ENCODE measurements at regions not wholly inside any gene's neighbourhood (a gene's known extent, or its start where the extent isn't known, plus 50 kb on each side); places are given as distances from the start of the nearest gene placed in this dataset.

- intact Hi-C loops (cut with DNase I), result no loop called here
- Histone ChIP-seq H3K4me3 (no peak overlapping the region), H3K4me1 (no peaks in the 10 kb centered on the region), H3K27me3 (no peaks in the 10 kb centered on the region), H3K36me3 (no peaks in the 10 kb centered on the region), H3K27ac (no peak overlapping the region), H3K9me3 (no peaks in the 10 kb centered on the region)
- 74 to 78% (median 75%) methylated on average over 5 of the region's 5 CpGs for WGBS, 4 donors
- TF ChIP-seq POLR2A (IDR thresholded peaks at IDR 0.05), result no peak
- TF ChIP-seq CTCF (IDR thresholded peaks at IDR 0.05), result no peak
- no peak for DNase-seq
- peak in 1 of 4 donors; percentile 52 for ATAC-seq
Measured at GRCh38 chr5:72569408-72569944, 62.3 kb upstream of the ZNF366 start.

- Histone ChIP-seq H3K4me3 (no peak overlapping the region), H3K27ac (no peak overlapping the region), H3K4me1 (no peaks in the 10 kb centered on the region), H3K9me3 (no peaks in the 10 kb centered on the region), H3K27me3 (no peaks in the 10 kb centered on the region), H3K36me3 (no peaks in the 10 kb centered on the region)
- TF ChIP-seq CTCF (IDR thresholded peaks at IDR 0.05), result no peak
- TF ChIP-seq POLR2A (IDR thresholded peaks at IDR 0.05), result no peak
- ATAC-seq (no peak), DNase-seq (no peak)
- WGBS, 4 donors, result 92 to 100% (median 95%) methylated on average over 1 of the region's 1 CpG
- intact Hi-C loops (cut with DNase I), result no loop called here
Measured at GRCh38 chr5:72566746-72567145, 59.5 kb upstream of the ZNF366 start.

GRCh38 chr5:72565513-72566289 is 58.5 kb upstream of the ZNF366 start:
- no peak overlapping the region for H3K4me3 ChIP-seq
- intact Hi-C loops (cut with DNase I), result no loop called here
- DNase-seq, result no peak
- H3K36me3 ChIP-seq, result no peaks in the 10 kb centered on the region
- 91 to 93% (median 92%) methylated on average over 8 of the region's 8 CpGs for WGBS, 4 donors
- no peak overlapping the region for H3K27ac ChIP-seq
- no peaks in the 10 kb centered on the region for H3K9me3 ChIP-seq
- peaks cover 0 to 2% (median 0%) of the 10 kb centered on the region in 12 donors for H3K4me1 ChIP-seq
- no peaks in the 10 kb centered on the region for H3K27me3 ChIP-seq
- TF ChIP-seq CTCF (IDR thresholded peaks at IDR 0.05), result no peak
- TF ChIP-seq POLR2A (IDR thresholded peaks at IDR 0.05), result no peak
- ATAC-seq, result no peak

- Histone ChIP-seq H3K4me3 (no peak overlapping the region), H3K27me3 (no peaks in the 10 kb centered on the region), H3K4me1 (peaks cover 0 to 14% (median 0%) of the 10 kb centered on the region in 12 donors), H3K36me3 (no peaks in the 10 kb centered on the region), H3K9me3 (no peaks in the 10 kb centered on the region), H3K27ac (no peak overlapping the region)
- intact Hi-C loops (cut with DNase I), result no loop called here
- ATAC-seq (no peak), DNase-seq (no peak)
- WGBS, 4 donors, result 95 to 98% (median 97%) methylated on average over 2 of the region's 2 CpGs
- TF ChIP-seq POLR2A (IDR thresholded peaks at IDR 0.05), result no peak
- no peak for TF ChIP-seq CTCF (IDR thresholded peaks at IDR 0.05)
Measured at GRCh38 chr5:72562717-72563116, 55.5 kb upstream of the ZNF366 start.
